Panc1 (cell line): ENCODE measurements at regions not wholly inside any gene's neighbourhood (a gene's known extent, or its start where the extent isn't known, plus 50 kb on each side); places are given as distances from the start of the nearest gene placed in this dataset.

Experiments used
- POLR2AphosphoS5 ChIP-seq: IDR thresholded peaks from 2 replicates; pipeline ENCODE4 v1.6.1; 2012; ENCODE audit warnings: mild to moderate bottlenecking, low read depth, low read length, moderate library complexity
- SIN3A ChIP-seq: IDR thresholded peaks from 2 replicates; pipeline ENCODE4 v1.6.1; 2012; ENCODE audit warnings: low read depth, mild to moderate bottlenecking, low read length, moderate library complexity, borderline replicate concordance; ENCODE audit not compliant: insufficient read depth
- TCF7L2 ChIP-seq: IDR thresholded peaks from 2 replicates; pipeline ENCODE4 v1.6.1; 2011; ENCODE audit warnings: mild to moderate bottlenecking, low read depth, low read length, inconsistent platforms
- TF ChIP-seq, protein P1 (sequence below): fragments of 450-650 bp; IDR thresholded peaks from 2 replicates; pipeline ENCODE4 v1.5.1; 2017; ENCODE audit warnings: mild to moderate bottlenecking
- TF ChIP-seq, protein P2 (sequence below), 2 experiments: IDR thresholded peaks; 2 replicates each; pipeline ENCODE4 v1.6.1; 2011 to 2012; ENCODE audit warnings: low read depth in 2 of 2, control low read depth in 1 of 2, low read length in 1 of 2, mild to moderate bottlenecking in 1 of 2, moderate library complexity in 1 of 2; ENCODE audit not compliant: insufficient read depth in 1 of 2

DNA sequence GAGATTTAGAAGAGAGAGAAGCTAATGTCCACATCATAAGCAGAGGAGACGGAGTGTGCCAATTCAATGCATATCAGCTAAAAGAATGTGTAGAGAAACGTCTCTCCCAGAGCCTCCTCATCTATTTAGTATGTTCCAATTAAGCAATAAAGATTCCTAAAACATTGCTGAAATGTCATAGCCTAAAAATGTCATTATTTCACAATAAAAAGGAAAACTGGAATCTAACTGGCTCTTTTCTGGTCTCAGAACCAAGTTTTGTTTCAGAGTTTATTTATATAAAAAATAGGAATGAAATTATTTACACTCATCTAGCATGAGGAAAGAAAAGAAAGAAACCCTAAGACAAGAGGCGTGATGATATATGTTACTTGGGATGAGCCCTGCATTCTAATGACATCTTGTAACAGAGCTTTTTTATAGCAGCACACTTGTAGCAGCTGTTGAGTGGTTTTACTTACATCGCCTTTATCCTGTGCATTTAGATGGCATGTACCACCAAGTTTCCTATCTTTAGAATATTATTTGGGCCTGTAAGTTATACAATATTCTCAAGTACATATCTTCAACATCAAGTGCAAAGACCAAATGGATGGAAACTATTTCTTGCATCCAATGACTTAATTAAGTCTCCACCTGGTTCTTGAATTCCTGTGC, 266.3 kb upstream of the PRKD1 start:
- TF ChIP-seq, protein P1, sequence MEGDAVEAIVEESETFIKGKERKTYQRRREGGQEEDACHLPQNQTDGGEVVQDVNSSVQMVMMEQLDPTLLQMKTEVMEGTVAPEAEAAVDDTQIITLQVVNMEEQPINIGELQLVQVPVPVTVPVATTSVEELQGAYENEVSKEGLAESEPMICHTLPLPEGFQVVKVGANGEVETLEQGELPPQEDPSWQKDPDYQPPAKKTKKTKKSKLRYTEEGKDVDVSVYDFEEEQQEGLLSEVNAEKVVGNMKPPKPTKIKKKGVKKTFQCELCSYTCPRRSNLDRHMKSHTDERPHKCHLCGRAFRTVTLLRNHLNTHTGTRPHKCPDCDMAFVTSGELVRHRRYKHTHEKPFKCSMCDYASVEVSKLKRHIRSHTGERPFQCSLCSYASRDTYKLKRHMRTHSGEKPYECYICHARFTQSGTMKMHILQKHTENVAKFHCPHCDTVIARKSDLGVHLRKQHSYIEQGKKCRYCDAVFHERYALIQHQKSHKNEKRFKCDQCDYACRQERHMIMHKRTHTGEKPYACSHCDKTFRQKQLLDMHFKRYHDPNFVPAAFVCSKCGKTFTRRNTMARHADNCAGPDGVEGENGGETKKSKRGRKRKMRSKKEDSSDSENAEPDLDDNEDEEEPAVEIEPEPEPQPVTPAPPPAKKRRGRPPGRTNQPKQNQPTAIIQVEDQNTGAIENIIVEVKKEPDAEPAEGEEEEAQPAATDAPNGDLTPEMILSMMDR = no peak
- TF ChIP-seq POLR2AphosphoS5 (no peak), SIN3A (no peak), TCF7L2 (no peak)
- TF ChIP-seq, protein P2, sequence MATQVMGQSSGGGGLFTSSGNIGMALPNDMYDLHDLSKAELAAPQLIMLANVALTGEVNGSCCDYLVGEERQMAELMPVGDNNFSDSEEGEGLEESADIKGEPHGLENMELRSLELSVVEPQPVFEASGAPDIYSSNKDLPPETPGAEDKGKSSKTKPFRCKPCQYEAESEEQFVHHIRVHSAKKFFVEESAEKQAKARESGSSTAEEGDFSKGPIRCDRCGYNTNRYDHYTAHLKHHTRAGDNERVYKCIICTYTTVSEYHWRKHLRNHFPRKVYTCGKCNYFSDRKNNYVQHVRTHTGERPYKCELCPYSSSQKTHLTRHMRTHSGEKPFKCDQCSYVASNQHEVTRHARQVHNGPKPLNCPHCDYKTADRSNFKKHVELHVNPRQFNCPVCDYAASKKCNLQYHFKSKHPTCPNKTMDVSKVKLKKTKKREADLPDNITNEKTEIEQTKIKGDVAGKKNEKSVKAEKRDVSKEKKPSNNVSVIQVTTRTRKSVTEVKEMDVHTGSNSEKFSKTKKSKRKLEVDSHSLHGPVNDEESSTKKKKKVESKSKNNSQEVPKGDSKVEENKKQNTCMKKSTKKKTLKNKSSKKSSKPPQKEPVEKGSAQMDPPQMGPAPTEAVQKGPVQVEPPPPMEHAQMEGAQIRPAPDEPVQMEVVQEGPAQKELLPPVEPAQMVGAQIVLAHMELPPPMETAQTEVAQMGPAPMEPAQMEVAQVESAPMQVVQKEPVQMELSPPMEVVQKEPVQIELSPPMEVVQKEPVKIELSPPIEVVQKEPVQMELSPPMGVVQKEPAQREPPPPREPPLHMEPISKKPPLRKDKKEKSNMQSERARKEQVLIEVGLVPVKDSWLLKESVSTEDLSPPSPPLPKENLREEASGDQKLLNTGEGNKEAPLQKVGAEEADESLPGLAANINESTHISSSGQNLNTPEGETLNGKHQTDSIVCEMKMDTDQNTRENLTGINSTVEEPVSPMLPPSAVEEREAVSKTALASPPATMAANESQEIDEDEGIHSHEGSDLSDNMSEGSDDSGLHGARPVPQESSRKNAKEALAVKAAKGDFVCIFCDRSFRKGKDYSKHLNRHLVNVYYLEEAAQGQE (IDR thresholded peaks at IDR 0.05; ENCODE audit: insufficient read depth in 1 of 2, low read depth in 2 of 2, low read length in 1 of 2) = no peak
